ENCODE measurements at regions not wholly inside any gene's neighbourhood (a gene's known extent, or its start where the extent isn't known, plus 50 kb on each side); places are given as distances from the start of the nearest gene placed in this dataset.

DNA sequence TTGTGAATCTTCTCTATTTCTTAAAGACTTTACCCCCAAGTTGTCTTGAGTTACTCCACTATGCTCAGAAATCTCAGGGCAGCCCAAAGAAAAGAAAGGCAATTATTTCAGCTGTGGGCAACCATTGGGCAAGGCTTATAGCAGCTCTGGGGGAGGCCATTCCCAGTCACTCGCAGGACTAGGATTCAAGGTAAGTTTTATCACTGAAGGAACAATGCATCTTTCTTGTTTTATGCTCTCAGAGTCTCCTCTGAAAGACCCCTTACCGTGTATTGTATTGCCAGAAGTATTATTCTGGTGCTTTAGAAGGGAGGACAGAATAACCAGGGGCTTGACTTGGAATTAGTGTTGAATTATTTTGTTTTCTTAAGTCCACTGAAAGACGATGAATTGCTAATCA, 586.3 kb upstream of the MAP3K7 start:
- Histone ChIP-seq H3K27ac (replicated peaks) (no peak overlapping the region), H3K27me3 (ENCODE audit: insufficient read depth, poor library complexity, severe bottlenecking) (no peaks in the 10 kb centered on the region), H3K4me3 (replicated peaks; ENCODE audit: insufficient read depth, low read length) (no peak overlapping the region)
- TF ChIP-seq, protein P1, sequence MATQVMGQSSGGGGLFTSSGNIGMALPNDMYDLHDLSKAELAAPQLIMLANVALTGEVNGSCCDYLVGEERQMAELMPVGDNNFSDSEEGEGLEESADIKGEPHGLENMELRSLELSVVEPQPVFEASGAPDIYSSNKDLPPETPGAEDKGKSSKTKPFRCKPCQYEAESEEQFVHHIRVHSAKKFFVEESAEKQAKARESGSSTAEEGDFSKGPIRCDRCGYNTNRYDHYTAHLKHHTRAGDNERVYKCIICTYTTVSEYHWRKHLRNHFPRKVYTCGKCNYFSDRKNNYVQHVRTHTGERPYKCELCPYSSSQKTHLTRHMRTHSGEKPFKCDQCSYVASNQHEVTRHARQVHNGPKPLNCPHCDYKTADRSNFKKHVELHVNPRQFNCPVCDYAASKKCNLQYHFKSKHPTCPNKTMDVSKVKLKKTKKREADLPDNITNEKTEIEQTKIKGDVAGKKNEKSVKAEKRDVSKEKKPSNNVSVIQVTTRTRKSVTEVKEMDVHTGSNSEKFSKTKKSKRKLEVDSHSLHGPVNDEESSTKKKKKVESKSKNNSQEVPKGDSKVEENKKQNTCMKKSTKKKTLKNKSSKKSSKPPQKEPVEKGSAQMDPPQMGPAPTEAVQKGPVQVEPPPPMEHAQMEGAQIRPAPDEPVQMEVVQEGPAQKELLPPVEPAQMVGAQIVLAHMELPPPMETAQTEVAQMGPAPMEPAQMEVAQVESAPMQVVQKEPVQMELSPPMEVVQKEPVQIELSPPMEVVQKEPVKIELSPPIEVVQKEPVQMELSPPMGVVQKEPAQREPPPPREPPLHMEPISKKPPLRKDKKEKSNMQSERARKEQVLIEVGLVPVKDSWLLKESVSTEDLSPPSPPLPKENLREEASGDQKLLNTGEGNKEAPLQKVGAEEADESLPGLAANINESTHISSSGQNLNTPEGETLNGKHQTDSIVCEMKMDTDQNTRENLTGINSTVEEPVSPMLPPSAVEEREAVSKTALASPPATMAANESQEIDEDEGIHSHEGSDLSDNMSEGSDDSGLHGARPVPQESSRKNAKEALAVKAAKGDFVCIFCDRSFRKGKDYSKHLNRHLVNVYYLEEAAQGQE (IDR thresholded peaks at IDR 0.05; ENCODE audit: insufficient replicate concordance, low read depth), result no peak
- no peak for TF ChIP-seq GABPA (IDR thresholded peaks at IDR 0.05; ENCODE audit: low read depth)
- TF ChIP-seq, protein P2, sequence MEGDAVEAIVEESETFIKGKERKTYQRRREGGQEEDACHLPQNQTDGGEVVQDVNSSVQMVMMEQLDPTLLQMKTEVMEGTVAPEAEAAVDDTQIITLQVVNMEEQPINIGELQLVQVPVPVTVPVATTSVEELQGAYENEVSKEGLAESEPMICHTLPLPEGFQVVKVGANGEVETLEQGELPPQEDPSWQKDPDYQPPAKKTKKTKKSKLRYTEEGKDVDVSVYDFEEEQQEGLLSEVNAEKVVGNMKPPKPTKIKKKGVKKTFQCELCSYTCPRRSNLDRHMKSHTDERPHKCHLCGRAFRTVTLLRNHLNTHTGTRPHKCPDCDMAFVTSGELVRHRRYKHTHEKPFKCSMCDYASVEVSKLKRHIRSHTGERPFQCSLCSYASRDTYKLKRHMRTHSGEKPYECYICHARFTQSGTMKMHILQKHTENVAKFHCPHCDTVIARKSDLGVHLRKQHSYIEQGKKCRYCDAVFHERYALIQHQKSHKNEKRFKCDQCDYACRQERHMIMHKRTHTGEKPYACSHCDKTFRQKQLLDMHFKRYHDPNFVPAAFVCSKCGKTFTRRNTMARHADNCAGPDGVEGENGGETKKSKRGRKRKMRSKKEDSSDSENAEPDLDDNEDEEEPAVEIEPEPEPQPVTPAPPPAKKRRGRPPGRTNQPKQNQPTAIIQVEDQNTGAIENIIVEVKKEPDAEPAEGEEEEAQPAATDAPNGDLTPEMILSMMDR (IDR thresholded peaks at IDR 0.05; ENCODE audit: insufficient read depth, low read length), result no peak
- TF ChIP-seq POLR2AphosphoS5 (IDR thresholded peaks at IDR 0.05; ENCODE audit: low read depth), result no peak
- TF ChIP-seq SPI1 (IDR thresholded peaks at IDR 0.05; ENCODE audit: borderline replicate concordance, low read depth), result no peak
- DNase-seq (ENCODE audit: low read depth in 1 of 2, low spot score in 1 of 2), result no peak

DNA sequence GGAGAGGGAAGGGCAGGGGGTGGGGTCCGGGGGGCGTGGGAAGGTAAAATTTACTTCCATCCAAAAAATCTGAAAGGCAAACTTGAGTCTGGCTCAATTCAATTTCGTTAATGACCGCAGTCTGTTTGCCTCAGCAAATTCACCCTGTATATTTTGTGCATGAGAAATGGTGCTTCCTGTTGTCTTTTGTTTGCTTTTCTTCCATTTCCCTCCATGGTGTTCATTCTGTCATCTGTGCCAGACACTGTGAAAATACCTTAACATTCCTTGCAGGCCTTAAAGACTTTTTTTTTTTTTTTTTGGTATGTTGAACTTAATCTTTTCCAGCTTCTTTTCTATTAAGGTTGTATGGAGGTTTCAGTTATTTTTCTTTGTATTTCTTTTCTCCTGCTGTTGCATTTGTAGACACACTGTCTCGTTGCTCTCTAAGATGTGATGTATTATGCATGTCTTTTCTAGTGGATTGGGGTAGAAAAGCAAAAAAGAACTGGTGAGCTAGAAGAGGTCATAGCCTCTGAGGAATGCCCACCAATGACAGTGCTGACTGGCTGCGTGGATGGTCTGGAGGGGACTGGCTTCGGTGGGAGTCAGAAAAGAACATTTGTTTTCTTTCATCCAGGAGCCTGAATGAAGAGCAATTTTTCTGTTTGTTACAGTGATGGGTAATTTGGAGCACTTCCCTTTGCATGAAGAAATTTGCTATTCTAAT, 585.0 kb upstream of the MAP3K7 start:
- Histone ChIP-seq H3K27ac (replicated peaks) (no peak overlapping the region), H3K27me3 (ENCODE audit: insufficient read depth, poor library complexity, severe bottlenecking) (no peaks in the 10 kb centered on the region), H3K4me3 (replicated peaks; ENCODE audit: insufficient read depth, low read length) (no peak overlapping the region)
- DNase-seq (ENCODE audit: low read depth in 1 of 2, low spot score in 1 of 2), result no peak
- TF ChIP-seq POLR2AphosphoS5 (IDR thresholded peaks at IDR 0.05; ENCODE audit: low read depth) (no peak), GABPA (IDR thresholded peaks at IDR 0.05; ENCODE audit: low read depth) (no peak), SPI1 (IDR thresholded peaks at IDR 0.05; ENCODE audit: borderline replicate concordance, low read depth) (no peak)
- TF ChIP-seq, protein P1 (IDR thresholded peaks at IDR 0.05; ENCODE audit: insufficient replicate concordance, low read depth), result no peak
- TF ChIP-seq, protein P2 (IDR thresholded peaks at IDR 0.05; ENCODE audit: insufficient read depth, low read length), result no peak

DNA sequence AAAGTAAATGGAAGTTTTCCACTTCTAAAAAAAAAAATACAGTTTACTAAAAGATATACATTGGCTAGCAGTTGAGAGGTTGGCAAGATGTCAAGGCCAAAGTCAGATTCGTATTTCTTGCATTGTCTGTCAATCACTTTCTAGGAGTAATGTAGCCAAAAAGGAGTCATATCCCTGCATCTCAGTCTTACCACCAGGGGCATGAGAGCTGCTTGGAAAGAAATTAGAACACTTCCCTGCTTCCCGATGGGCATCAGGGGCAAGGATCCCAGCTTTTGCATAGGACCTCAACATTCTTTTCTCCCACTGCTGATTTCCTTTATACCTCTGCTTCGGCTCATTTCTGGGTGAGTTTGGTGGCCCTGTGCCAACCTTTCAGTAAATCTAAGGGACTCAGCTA, 581.0 kb upstream of the MAP3K7 start:
- TF ChIP-seq, protein P1 (IDR thresholded peaks at IDR 0.05; ENCODE audit: insufficient replicate concordance, low read depth), result no peak
- TF ChIP-seq, protein P2 (IDR thresholded peaks at IDR 0.05; ENCODE audit: insufficient read depth, low read length), result no peak
- TF ChIP-seq POLR2AphosphoS5 (IDR thresholded peaks at IDR 0.05; ENCODE audit: low read depth), result no peak
- TF ChIP-seq GABPA (IDR thresholded peaks at IDR 0.05; ENCODE audit: low read depth), result no peak
- TF ChIP-seq SPI1 (IDR thresholded peaks at IDR 0.05; ENCODE audit: borderline replicate concordance, low read depth), result no peak
- no peak for DNase-seq (ENCODE audit: low read depth in 1 of 2, low spot score in 1 of 2)
- Histone ChIP-seq H3K4me3 (replicated peaks; ENCODE audit: insufficient read depth, low read length) (no peak overlapping the region), H3K27me3 (ENCODE audit: insufficient read depth, poor library complexity, severe bottlenecking) (no peaks in the 10 kb centered on the region), H3K27ac (replicated peaks) (no peak overlapping the region)
